ENCODE measurements at regions not wholly inside any gene's neighbourhood (a gene's known extent, or its start where the extent isn't known, plus 50 kb on each side); places are given as distances from the start of the nearest gene placed in this dataset.

DNA sequence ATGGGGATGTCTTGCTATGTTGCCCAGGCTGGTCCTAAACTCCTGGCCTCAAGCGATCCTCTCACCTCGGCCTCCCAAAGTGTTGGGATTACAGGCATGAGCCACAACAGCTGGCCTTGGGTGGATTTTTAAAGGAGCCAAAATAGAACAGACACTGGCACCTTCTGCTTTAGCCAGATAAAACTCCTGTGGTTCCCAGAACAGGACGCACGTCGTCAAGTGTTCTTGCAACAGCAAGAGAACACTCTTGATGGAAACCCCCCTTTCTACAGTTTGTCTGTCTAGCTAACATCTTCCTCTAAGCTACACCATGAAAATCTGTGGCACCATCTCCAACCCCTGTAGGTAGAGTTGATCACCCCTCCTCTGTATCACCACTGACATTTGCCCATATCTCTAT, 122.6 kb downstream of the NPIPB5 start:
- FAIRE-seq (no peak), DNase-seq (ENCODE audit: low read depth, low spot score) (no peak)
- intact Hi-C loops (cut with micrococcal nuclease) (no loop called here), dilution Hi-C loops (cut with MboI; ENCODE audit: extremely low pct_ligation_motif_present, low sequenced_read_pairs) (no loop called here)
- Histone ChIP-seq H3K4me3 (replicated peaks in 1 of 3; ENCODE audit: insufficient read depth in 1 of 3, low read depth in 1 of 3, low read length in 3 of 3) (no peak overlapping the region), H3K27ac (ENCODE audit: insufficient read depth, low read depth, low read length) (no peak overlapping the region), H3K79me2 (ENCODE audit: control insufficient read depth, insufficient read depth, low read length) (no peaks in the 10 kb centered on the region), H3K36me3 (ENCODE audit: control insufficient read depth in 2 of 2, extremely low read depth in 1 of 2, insufficient read depth in 2 of 2, low read length in 2 of 2) (no peaks in the 10 kb centered on the region), H3K4me2 (ENCODE audit: insufficient read depth, low read length) (no peak overlapping the region), H3K9me1 (replicated peaks; ENCODE audit: control insufficient read depth, extremely low read depth, insufficient read depth, low read length) (no peaks in the 10 kb centered on the region), H3K9me3 (replicated peaks; ENCODE audit: control insufficient read depth, insufficient read depth, low read length) (no peaks in the 10 kb centered on the region), H2AFZ (ENCODE audit: low read depth, low read length) (no peak overlapping the region), H3K4me1 (ENCODE audit: control insufficient read depth, extremely low read depth, insufficient read depth, low read length) (no peaks in the 10 kb centered on the region), H3K9ac (replicated peaks; ENCODE audit: extremely low read depth, insufficient read depth, low read length) (no peak overlapping the region), H3K27me3 (ENCODE audit: control insufficient read depth in 2 of 2, insufficient read depth in 2 of 2, low read length in 2 of 2) (peaks cover 2 to 9% of the 10 kb centered on the region in 2 experiments), H4K20me1 (replicated peaks; ENCODE audit: control insufficient read depth, extremely low read depth, insufficient read depth, low read length) (no peaks in the 10 kb centered on the region)
- CTCF ChIA-PET, result interaction anchor here (1.1 kb wide), 1 partner anchor 11 kb away, joined by 4 read pairs; no protein-coding TSS in a partner anchor
- TF ChIP-seq POLR2AphosphoS5 (IDR thresholded peaks at IDR 0.05; ENCODE audit: insufficient read depth, low read depth, low read length), result no peak
- TF ChIP-seq MYC (IDR thresholded peaks at IDR 0.05; ENCODE audit: low read depth, low read length), result no peak
- TF ChIP-seq, protein P1, sequence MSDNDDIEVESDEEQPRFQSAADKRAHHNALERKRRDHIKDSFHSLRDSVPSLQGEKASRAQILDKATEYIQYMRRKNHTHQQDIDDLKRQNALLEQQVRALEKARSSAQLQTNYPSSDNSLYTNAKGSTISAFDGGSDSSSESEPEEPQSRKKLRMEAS (IDR thresholded peaks at IDR 0.05; ENCODE audit: insufficient read depth, insufficient read length), result no peak
- no TSS peak for BruUV-seq (replicated peaks)
- POLR2A ChIA-PET, result no interaction called here

DNA sequence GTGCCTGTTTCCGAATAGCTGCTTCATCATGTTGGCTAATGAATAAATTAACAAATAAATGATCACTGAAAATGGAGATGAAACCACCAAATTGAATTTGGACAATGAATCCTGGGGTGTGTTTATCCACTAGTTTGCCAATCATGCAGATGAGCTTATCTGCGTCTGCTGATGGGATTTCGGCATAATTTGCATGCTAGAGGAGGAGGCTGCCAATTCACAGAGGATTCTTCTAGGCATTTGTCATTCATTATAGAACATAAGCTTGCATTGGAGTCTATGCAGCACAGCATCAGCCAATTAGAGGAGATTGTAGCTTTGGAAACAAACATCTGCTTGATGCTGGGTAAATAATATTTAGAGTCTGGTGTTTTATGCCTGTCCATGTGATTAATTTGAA, 123.1 kb downstream of the NPIPB5 start:
- no peaks in the 10 kb centered on the region for H3K4me1 ChIP-seq (ENCODE audit: control insufficient read depth, extremely low read depth, insufficient read depth, low read length)
- dilution Hi-C loops (cut with MboI; ENCODE audit: extremely low pct_ligation_motif_present, low sequenced_read_pairs), result no loop called here

More for the DNA sequence above, 123.1 kb downstream of the NPIPB5 start:
- no peak for TF ChIP-seq FOS (IDR thresholded peaks at IDR 0.05; ENCODE audit: borderline replicate concordance, insufficient read depth, low read length)
- TF ChIP-seq JUN (IDR thresholded peaks at IDR 0.05; ENCODE audit: borderline replicate concordance, insufficient read depth, insufficient read length, low read depth), result no peak
- TF ChIP-seq POLR2A (IDR thresholded peaks at IDR 0.05; ENCODE audit: low read depth, low read length), result no peak
- TF ChIP-seq MYC (IDR thresholded peaks at IDR 0.05; ENCODE audit: low read depth, low read length), result no peak
- FAIRE-seq, result no peak
- H2AFZ ChIP-seq (ENCODE audit: low read depth, low read length), result no peak overlapping the region
- no peak overlapping the region for H3K4me2 ChIP-seq (ENCODE audit: insufficient read depth, low read length)
- CTCF ChIA-PET, result interaction anchor here (1.1 kb wide), 1 partner anchor 10 kb away, joined by 4 read pairs; no protein-coding TSS in a partner anchor
- H3K27me3 ChIP-seq (ENCODE audit: control insufficient read depth in 2 of 2, insufficient read depth in 2 of 2, low read length in 2 of 2), result peaks cover 2 to 9% of the 10 kb centered on the region in 2 experiments
- H3K9ac ChIP-seq (replicated peaks; ENCODE audit: extremely low read depth, insufficient read depth, low read length), result no peak overlapping the region
- no peaks in the 10 kb centered on the region for H3K36me3 ChIP-seq (ENCODE audit: control insufficient read depth in 2 of 2, extremely low read depth in 1 of 2, insufficient read depth in 2 of 2, low read length in 2 of 2)
- DNase-seq (ENCODE audit: low read depth, low spot score), result no peak
- POLR2A ChIA-PET, result no interaction called here
- BruUV-seq (replicated peaks), result no TSS peak
- no peaks in the 10 kb centered on the region for H3K9me3 ChIP-seq (replicated peaks; ENCODE audit: control insufficient read depth, insufficient read depth, low read length)
- no peak overlapping the region for H3K27ac ChIP-seq (ENCODE audit: insufficient read depth, low read depth, low read length)
- intact Hi-C loops (cut with micrococcal nuclease), result no loop called here
- H3K9me1 ChIP-seq (replicated peaks; ENCODE audit: control insufficient read depth, extremely low read depth, insufficient read depth, low read length), result no peaks in the 10 kb centered on the region
- H4K20me1 ChIP-seq (replicated peaks; ENCODE audit: control insufficient read depth, extremely low read depth, insufficient read depth, low read length), result no peaks in the 10 kb centered on the region
- no peak overlapping the region for H3K4me3 ChIP-seq (replicated peaks in 1 of 3; ENCODE audit: insufficient read depth in 1 of 3, low read depth in 1 of 3, low read length in 3 of 3)
- H3K79me2 ChIP-seq (ENCODE audit: control insufficient read depth, insufficient read depth, low read length), result no peaks in the 10 kb centered on the region

Data from endothelial cell of umbilical vein (primary cell).